NCI-H2196 treated with DMSO at 0.1 percent for 48 hours (cell line): ENCODE measurements at regions not wholly inside any gene's neighbourhood (a gene's known extent, or its start where the extent isn't known, plus 50 kb on each side); places are given as distances from the start of the nearest gene placed in this dataset.
"Not testable (repeated sequence)": the region's sequence is repeated elsewhere in the genome, so short reads cannot be mapped to it uniquely, and the experiment has no call there.

Experiments
- DNase-seq: peaks from one replicate; lab custom pipeline; 2025; ENCODE audit not compliant: unreplicated experiment; lab: John Stamatoyannopoulos, UW

DNA sequence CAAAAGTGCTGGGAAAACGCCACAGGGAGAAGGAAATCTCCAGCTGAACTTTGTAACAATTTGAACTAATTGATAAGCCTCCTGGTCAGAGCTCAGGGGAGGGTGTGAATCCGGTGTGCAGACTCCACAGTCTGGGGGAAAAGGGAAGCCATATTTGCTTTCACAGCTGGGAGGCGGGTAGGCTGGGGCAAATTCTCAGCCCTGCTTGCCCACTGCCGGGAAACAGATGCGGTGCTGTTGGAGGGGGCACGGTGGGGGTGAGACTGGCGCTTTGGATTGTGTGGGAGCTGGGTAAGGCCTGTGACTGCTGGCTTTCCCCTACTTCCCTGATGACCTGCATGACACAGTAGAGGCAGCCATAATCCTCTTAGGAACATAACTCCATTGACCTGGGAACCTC is 134.8 kb downstream of the ADCYAP1 start:
- DNase-seq, result no peak

DNA sequence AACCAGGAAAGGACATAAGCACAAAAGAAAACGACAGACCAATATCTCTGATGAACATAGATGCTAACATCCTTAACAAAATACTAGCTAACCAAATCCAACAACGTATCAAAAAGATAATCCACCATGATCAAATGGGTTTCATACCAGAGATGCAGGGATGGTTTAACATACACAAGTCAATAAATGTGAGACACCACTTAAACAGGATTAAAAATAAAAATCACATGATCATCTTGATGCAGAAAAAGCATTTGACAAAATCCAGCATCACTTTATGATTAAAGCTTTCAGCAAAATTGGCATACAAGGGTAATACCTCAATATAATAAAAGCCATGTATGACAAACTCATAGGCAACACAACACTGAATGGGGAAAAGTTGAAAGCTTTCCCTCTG is 138.4 kb downstream of the ADCYAP1 start:
- DNase-seq, result not testable (repeated sequence)

DNA sequence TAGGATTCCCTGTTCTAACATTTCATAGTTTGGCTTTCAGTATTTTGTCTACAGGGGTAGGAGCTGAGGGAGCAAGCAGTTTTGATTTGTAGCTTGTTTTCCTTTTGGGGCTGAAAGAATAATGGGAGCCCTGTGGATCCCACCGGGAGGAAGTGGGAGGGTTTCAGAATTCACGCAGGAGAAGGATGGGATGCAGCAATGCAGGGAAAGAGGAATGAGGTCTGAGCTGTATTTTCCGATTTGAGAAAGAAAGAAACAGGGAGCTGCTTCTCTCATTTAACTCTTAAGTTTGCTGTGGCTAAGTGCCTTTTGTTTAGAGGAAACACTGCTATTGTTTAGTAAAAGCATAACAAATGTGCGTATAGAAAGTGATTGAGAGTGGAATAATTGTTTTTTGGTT is 141.0 kb downstream of the ADCYAP1 start:
- DNase-seq, result no peak

DNA sequence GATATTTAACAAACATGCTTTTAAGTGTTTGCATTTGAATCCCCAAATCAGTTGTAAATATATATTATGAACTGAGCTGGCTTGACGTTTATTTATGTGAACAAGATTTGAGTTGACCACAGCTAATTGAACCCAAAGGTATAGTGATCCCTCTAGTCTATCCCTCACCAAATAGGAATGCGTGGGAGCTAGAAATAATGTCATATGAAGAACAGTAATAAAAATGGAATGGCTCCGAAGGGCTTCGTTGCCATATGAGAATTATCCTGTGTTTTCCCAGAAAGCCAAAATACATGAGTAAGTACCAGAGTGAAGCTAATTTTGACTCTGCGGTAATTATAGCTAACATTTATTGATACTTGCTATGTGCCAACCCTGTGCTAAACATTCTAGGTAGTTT is 142.7 kb downstream of the ADCYAP1 start:
- no peak for DNase-seq

DNA sequence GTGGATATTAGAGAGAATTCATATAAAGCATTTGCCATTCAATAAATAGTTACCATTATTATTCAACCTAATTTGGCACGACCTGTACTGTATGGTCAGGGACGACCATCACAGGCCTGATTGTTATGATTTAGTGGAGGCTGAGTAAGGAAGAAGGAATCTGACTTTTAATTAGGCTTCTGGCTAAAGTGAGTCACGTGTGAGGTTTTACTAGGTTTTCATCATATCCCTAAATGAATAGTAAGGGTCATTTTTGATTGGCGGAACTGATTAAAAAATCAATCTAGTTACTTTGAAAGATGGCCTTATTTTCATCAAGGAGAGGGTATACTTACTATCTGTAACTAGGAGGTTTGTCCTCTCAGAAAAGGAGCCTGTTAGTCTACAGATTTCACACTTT is 143.4 kb downstream of the ADCYAP1 start:
- no peak for DNase-seq

DNA sequence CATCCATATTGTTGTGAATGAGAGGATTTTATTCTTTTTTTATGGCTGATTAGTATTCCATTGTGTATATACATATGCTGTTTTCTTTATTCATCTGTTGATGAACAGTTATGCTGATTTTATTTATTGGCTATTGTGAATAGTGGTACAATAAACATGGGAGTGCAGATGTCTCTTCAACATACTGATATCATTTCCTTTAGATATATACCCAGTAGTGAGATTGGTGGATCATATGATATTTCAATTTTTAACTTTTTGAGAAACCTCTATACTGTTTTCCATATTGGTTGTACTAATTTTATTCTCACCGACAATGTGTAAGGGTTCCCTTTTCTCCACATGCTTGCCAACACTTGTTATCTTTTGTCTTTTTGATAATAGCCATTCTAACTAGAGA is 144.5 kb downstream of the ADCYAP1 start:
- DNase-seq, result no peak

DNA sequence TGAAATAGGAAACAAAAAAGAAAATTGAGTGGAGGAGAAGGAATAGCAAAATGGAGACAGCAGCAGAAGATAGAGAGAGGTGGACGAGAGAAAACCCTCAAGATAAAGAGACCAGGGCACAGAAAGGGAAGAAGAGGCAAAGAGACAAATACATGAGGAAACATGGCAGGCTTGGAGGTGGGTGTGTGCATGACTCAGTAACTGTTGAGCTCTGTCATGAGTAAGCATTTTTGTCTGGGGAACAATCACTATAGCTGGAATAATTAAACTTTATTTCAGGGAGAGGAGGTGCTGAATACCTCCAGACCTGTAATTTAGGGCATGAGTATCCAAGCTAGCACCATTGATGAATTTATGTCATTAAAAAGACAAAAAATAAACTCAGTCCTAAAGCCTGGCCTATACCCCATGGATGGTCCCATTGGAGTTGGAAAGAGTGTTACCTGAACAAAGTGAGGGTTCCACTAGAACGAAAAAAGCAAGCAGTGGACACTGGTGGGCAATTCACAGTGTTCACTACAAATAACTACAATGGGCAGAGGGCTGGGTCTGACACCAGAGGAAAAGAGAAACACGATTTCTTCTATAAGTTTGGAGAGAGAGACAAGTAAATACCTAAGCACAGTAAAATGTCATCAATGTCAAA is 145.5 kb downstream of the ADCYAP1 start:
- no peak for DNase-seq

DNA sequence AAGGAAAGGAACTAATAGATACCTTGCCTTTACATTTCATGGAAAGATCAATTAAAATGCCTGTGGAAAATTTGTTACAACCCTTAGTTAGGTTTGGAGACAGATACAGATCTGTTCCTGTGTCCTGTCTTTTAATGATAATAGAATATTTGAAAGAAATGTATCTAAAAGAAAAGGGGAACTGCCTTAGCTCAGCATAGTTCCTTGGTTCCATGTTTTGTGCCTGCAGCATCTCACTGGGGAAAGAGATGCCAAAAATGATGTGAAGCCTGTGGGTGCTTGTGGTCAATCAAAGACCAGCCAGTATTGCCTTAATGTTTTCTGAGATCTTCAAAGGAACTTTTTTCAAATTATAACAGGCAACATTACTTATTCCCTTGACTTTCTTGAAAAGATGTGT is 147.6 kb downstream of the ADCYAP1 start:
- no peak for DNase-seq

DNA sequence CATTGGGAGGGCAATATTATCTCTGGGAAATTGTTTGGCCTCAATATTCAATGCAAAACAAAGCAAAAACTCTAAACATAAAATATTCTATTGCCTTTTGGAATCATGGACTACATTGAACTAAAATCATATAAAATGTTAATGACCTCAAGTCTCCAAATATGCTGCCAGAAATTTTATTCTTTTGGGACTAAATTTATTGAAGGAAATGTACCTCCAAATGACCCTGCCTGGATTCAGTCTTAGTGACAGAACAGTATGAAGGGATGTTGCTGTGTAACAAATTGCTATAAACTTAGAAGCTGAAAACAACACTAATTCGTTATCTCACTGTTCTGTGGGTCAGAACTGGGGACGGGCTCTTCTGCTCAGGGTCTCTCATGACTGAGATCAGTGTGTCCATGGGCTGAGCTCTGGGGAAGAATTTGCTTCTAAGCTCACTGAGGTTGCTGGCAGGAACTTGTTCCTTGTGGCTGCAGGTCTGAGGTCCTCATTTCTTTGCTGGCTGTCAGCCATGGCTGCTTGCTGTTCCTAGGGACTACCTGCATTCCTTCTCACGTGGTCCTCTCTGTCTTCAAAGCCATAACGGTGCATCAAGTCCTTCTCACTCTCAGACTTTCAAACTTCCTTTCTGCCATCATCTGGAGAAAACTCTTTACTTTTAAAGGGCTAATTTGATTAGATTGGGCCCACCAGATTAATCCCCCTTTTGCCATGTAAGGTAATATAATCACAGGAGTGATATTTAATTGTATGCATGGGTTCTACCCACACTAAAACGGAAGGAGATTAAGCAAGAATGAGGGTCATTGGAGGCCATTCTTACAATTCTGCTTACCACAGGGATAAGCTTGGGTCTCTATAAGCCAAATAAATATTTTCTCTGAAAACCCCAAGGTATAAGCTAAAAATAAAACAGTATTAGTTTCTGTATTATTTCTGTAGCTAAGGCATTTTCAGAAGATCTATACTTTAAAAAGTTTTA is 149.0 kb downstream of the ADCYAP1 start:
- no peak for DNase-seq

DNA sequence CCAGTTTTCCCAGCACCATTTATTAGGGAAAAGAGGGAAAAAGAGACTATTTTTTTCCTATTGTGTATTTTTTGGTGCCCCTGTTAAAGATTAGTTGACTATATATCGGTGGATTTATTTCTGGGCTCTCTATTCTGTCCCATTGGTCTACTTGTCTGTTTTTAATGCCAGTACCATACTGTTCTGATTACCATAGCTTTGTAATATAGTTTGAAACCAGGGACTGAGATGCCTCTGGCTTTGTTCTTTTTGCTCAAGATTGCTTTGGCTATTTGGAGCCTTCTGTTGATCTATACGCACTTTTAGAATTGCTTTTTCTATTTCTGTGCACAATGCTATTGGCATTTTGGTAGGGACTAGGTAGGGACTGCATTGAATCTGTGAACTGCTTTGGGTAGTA is 151.7 kb downstream of the ADCYAP1 start:
- no peak for DNase-seq

DNA sequence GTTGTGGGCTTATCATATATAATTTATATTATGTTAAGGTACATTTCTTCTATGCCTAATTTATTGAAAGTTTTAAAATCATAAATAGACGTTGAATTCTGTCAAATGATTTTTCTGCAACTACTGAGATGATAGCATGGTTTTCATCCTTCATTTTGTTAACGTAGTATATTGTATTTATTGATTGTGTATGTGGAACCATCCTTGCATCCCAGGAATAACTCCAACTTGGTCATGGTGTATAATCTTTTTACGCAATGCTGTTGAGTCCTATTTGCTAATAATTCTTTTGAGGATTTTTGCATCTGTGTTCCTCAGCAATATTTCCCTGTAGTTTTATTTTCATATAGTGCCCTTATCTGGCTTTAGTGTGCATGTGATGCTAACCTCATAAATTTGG is 152.7 kb downstream of the ADCYAP1 start:
- no peak for DNase-seq

DNA sequence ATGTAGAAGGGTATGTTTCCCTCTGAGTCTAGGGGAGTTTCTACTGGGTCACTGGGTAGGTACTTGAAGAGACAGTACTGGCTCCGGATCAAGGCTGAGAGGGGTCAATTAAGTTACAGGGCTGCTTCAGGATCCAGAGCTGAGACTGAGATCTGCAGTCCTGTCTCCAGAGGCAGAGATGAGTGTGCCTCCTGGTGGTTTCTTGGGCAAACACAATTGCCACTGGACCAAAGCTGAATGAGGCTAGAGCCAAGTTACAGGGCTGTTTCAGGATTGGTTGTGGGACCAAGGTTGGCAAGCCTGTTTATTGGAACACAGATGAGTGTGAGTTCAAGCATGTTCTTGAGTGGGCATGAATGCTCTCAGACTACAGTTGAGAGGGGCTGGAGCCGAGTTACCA is 157.9 kb downstream of the ADCYAP1 start:
- DNase-seq, result no peak

DNA sequence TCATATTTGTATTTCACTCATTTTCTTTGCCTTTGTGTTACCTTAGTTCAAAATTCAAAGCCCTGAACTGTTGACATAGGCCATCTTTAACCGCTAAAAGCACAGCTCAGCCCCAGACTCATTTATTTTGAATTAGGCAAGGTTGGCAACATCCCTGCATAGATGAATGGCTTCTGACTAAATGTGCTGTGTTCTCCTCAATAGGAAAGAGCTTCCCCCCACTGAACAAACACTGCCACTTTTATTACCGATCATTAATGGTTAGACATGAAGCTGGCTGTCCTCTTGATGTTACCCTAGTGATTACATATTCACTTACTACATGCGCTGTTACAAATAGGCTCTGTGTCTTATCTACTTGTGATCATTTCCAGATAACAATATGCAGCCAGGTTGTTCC is 170.7 kb downstream of the ADCYAP1 start:
- peak; percentile 95 for DNase-seq

DNA sequence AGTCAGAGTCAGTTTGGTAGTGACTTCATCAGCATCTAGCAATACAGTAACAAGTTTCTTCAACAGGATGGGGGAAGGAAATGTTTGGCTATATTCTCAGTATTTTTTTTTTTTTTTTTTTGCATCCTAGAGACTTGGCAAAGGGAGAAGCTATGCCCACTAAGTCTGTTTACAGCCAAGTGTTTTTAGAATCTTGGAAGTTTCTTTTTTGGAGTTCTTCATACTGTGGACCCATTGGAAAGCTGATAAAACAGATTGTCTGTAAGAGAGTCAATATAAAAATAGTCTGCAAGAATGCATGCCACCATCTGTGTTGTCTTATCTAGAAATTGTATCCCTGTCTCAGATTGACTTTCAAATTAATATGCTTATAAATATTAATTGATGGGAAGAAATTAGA is 171.2 kb downstream of the ADCYAP1 start:
- no peak for DNase-seq

DNA sequence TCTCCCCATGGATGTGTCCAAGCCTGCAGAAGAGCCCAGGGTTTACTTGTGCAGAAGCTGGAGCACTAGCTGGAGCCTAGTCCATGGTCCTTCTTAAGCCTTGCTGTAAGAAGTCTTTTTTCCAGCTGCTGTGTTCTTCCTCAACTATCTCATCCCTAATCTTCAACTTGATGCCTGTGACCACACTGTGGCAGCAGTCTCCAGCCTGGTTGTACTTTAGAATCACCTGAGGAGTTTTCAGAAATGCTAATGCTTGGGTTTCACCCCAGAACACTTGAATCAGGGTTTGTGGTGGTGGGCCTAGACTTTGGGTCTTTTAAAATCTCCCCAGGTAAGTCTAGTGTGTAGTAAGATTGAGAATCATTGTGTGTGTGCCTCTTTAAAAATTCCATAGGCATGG is 173.6 kb downstream of the ADCYAP1 start:
- DNase-seq, result no peak

DNA sequence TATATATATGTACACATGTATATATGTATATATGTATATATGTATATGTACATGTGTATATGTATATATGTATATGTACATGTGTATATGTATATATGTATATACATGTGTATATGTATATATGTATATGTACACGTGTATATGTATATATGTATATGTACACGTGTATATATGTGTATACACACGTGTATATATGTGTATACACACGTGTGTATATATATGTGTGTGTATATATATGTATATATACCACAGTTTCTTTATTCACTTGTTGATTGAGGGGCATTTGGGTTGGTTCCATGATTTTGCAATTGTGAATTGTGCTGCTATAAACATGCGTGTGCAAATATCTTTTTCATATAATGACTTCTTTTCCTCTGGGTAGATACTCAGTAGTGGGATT is 179.0 kb downstream of the ADCYAP1 start:
- not testable (repeated sequence) for DNase-seq

DNA sequence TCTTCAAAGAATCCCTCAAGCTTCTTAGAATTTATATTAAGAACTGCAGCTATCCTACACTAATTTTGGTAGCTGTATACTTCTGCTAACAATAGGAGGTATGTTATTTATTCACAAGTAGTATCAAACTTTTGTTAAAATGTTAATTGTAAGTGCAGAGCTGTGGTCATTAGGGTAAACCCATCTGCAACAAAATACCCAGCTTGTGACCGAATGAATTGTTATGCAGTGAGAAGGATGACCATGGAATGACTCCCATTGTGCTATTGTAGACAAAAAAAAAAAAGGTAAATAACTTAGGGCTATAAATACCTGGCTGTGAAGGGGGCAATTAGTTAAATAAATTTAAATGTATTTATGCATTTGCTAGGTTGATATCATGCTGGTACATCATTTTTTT is 186.1 kb downstream of the ADCYAP1 start:
- DNase-seq, result no peak

DNA sequence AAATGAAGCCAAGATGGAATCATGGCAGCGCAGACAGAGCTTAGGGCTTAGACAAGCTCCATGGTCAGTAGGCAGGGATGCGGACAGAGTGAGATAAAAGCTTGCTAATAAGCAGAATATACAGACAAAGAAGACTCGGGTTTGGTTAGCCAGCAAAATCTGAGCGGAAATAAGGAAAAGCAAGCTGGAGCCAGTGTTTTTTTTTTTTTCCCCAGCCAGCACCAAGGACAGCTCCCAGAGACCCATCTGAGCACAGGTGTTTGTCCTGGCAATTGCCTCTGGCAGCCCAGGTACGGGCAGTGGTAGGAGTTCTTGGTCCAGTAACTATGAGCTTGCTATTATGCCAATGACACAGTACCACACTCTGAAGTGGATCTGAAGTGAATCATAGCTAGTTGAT is 187.6 kb downstream of the ADCYAP1 start:
- DNase-seq, result no peak

DNA sequence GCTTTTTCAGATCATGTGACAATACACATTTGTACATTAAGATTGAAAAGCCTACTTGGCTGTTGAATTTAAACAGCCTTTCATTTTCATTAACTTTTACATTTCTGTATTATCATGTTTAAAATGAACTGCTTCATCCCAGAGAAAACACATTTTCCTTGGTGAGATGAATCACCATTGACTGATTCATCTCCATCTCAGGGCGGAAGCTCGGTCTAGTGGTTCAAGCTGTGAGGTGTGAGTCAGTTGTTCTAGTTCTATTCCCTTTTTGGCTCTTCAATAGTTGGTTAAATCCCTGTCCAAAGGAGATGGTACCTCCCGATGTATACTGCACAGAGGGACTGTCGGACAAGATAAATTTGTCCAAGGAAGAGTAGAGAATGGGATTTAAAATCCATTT is 189.7 kb downstream of the ADCYAP1 start:
- DNase-seq, result no peak

DNA sequence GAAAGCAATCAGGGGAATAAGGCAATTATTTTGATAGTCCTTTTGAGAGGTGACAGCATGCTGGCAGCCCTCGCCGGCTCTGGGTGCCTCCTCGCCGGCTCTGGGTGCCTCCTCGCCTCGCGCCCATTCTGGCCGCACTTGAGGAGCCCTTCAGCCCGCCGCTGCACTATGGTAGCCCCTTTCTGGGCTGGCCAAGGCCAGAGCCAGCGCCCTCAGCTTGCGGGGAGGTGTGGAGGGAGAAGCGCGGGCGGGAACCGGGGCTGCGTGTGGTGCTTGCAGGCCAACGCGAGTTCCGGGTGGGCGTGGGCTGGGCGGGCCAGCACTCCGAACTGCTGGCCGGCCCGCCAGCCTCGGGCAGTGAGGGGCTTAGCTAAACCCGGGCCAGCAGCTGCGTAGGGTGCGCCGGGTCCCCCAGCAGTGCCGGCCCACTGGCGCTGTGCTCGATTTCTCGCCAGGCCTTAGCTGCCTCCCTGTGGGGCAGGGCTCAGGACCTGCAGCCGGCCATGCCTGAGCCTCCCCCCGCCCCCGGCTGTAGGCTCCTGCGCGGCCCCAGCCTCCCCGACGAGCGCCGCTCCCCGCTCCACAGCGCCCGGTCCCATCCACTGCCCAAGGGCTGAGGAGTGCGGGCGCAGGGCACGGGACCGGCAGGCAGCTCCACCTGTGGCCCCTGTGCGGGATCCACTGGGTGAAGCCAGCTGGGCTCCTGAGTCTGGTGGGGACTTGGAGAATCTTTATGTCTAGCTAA is 193.5 kb downstream of the ADCYAP1 start:
- DNase-seq, result not testable (repeated sequence)

DNA sequence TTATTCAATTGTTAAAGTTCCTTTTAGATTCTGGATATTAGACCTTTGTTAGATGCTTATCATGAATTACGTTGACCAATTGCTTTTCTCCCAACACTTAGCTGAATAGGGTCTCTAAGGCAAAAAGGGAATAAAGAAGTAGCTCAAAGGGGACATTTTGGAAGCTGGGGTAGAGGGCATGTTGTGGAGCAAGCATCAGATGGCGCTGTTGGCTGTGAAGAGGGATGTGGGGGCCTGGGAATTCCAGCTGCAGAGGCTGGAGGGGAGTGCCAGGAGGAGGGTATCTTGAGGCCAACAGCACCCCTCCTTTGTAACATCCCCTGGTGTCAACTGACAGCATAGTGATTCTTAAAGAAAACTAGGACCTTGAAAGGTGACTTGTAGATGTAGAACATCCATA is 198.2 kb downstream of the ADCYAP1 start:
- no peak for DNase-seq

DNA sequence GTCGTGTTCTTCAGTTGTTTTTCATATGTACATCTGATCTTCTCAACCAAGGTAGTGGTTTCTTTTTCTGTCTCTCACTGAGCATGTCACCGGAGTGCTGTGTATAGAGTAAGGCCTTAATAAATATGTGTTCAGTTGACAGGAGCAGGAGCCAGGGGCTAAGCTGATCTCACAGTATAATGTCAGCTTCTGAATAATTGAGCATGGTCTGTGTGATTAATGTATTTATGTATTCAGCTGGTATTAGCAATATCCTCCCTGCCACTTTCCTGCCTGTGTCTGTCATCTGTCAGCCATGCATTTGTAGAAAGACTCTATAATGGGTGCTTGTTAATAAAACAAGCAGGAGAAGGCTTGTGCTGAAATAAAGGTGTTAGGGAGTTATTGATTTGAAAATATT is 198.9 kb downstream of the ADCYAP1 start:
- no peak for DNase-seq
